ENCODE measurements at regions not wholly inside any gene's neighbourhood (a gene's known extent, or its start where the extent isn't known, plus 50 kb on each side); places are given as distances from the start of the nearest gene placed in this dataset.
"Not testable (repeated sequence)": the region's sequence is repeated elsewhere in the genome, so short reads cannot be mapped to it uniquely, and the experiment has no call there.

DNA sequence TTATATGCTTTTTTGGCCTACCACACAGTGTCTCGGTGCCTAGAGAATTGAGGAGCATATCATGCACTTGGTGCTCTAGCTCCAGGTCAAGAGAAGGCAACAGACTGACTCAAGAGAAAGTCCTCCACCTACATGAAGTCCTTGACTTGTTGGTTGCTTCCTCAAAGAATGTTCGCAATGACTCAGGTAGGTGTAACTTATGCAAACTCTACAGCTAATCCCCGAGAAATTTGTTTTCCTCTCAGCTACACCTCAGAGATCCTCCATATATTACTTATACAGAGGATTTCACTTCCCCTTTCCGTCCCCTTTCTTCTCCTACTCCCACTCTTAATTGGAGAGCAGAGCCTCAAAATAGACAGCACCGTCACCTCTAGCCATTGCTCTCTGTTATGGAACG lies 1013.1 kb downstream of the KCNMA1 start:
- H3K4me3 ChIP-seq (ENCODE audit: low read depth, low read length) = no peak overlapping the region
- DNase-seq (ENCODE audit: low read depth) = no peak
- TF ChIP-seq, protein P1, sequence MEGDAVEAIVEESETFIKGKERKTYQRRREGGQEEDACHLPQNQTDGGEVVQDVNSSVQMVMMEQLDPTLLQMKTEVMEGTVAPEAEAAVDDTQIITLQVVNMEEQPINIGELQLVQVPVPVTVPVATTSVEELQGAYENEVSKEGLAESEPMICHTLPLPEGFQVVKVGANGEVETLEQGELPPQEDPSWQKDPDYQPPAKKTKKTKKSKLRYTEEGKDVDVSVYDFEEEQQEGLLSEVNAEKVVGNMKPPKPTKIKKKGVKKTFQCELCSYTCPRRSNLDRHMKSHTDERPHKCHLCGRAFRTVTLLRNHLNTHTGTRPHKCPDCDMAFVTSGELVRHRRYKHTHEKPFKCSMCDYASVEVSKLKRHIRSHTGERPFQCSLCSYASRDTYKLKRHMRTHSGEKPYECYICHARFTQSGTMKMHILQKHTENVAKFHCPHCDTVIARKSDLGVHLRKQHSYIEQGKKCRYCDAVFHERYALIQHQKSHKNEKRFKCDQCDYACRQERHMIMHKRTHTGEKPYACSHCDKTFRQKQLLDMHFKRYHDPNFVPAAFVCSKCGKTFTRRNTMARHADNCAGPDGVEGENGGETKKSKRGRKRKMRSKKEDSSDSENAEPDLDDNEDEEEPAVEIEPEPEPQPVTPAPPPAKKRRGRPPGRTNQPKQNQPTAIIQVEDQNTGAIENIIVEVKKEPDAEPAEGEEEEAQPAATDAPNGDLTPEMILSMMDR (IDR thresholded peaks at IDR 0.05; ENCODE audit: insufficient read depth, low read length) = no peak

DNA sequence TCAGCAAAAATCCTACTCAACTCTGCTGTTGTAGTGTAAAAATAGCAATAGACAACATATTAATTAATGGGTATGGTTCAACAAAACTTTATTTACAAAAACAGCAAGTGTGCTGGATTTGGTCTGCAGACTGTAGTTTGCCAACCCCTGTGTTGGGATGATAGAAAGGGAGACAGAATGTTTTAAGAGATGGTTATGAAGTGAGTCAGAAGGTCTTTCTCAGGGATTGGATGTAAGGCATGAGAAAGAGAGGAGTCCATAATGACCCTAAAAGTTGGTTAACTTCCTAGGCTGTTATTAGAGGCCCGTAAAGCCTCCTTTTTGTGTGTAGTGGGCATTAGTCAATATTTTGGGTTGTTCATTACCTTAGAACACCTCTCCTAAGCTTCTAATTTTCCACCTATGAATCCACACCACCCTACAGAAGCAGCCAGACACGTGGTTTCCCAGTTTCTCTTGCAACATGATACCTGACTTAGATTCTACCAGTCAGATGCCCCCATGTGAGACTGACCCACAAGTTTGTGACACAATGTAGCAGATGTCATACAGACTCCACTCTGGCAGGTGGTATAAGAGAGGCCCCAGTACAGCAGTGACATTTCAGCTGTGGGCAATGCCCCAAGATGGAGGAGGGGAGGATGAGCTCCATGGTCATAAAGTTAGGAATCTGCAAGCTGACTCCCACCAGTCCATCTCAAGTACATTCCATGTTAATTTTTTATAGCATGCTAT lies 1015.6 kb downstream of the KCNMA1 start:
- TF ChIP-seq, protein P1 (IDR thresholded peaks at IDR 0.05; ENCODE audit: insufficient read depth, low read length) = no peak
- no peak for DNase-seq (ENCODE audit: low read depth)
- H3K4me3 ChIP-seq (ENCODE audit: low read depth, low read length) = no peak overlapping the region

DNA sequence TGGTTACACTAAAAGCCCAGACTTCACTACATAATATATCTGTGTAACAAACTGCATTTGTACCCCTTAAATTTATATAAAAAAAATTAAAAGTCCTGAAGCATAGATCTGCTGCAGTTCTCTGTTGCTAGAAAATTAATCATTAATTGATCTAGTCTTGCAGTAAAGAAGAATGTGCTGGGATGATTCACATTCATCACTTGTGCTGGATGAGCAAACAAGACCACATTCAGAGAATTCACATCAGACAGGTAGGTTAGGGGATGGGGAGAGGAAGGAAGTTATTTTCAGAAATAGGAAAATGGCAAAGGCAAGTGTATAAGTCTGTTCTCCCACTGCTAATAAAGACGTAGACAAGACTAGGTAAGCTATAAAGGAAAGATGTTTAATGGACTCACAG lies 1019.0 kb downstream of the KCNMA1 start:
- no peak for DNase-seq (ENCODE audit: low read depth)
- TF ChIP-seq, protein P1 (IDR thresholded peaks at IDR 0.05; ENCODE audit: insufficient read depth, low read length) = no peak
- H3K4me3 ChIP-seq (ENCODE audit: low read depth, low read length) = no peak overlapping the region

DNA sequence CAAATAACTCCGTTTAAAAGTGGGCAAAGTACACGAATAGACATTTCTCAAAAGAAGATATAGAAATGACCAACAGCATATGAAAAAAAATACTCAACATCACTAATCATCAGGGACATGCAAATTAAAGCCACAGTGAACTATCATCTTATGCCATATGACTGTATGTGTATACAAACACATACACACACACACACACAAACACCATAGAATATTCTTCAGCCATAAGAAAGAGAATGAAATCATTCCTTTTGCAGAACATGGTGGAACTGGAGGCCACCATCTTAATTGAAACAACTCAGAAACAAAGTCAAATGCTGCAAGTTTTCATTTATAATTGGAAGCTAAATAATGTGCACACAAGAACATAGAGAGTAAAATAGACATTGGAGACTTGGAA lies 1019.4 kb downstream of the KCNMA1 start:
- no peak overlapping the region for H3K4me3 ChIP-seq (ENCODE audit: low read depth, low read length)
- TF ChIP-seq, protein P1 (IDR thresholded peaks at IDR 0.05; ENCODE audit: insufficient read depth, low read length) = no peak

DNA sequence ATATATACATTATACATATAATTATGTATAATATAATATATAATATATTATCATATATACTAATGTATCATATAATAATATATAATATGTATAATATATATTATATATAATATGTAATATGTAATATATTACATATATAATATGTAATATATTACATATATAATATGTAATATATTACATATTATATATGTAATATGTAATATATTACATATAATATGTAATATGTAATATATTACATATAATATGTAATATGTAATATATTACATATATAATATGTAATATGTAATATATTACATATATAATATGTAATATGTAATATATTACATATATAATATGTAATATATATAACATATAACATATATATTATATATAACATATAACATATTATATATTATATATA lies 1020.9 kb downstream of the KCNMA1 start:
- not testable (repeated sequence) for H3K4me3 ChIP-seq (ENCODE audit: low read depth, low read length); DNase-seq (ENCODE audit: low read depth)

More for the DNA sequence above, 1019.4 kb downstream of the KCNMA1 start:
- no peak for DNase-seq (ENCODE audit: low read depth)

DNA sequence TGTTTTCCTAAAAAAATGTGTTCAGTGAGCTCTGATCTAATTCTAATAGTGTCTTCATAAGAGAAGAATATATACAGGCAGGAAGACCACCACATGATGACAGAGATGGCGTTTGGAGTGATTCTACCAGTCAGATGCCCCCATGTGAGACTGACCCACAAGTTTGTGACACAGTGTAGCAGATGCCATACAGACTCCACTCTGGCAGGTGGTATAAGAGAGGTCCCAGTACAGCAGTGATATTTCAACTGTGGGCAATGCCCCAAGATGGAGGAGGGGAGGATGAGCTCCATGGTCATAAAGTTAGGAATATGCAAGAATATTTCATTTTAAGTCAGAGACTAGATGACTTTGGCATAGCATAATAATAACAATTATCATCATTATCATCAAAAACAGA lies 1022.6 kb downstream of the KCNMA1 start:
- TF ChIP-seq, protein P1 (IDR thresholded peaks at IDR 0.05; ENCODE audit: insufficient read depth, low read length) = no peak
- no peak for DNase-seq (ENCODE audit: low read depth)
- H3K4me3 ChIP-seq (ENCODE audit: low read depth, low read length) = no peak overlapping the region

All from fibroblast of the aortic adventitia (primary cell).